ENCODE measurements at regions not wholly inside any gene's neighbourhood (a gene's known extent, or its start where the extent isn't known, plus 50 kb on each side); places are given as distances from the start of the nearest gene placed in this dataset.
A peak's percentile ranks its signal among the peaks of the same experiment; 100 is the strongest.

DNA sequence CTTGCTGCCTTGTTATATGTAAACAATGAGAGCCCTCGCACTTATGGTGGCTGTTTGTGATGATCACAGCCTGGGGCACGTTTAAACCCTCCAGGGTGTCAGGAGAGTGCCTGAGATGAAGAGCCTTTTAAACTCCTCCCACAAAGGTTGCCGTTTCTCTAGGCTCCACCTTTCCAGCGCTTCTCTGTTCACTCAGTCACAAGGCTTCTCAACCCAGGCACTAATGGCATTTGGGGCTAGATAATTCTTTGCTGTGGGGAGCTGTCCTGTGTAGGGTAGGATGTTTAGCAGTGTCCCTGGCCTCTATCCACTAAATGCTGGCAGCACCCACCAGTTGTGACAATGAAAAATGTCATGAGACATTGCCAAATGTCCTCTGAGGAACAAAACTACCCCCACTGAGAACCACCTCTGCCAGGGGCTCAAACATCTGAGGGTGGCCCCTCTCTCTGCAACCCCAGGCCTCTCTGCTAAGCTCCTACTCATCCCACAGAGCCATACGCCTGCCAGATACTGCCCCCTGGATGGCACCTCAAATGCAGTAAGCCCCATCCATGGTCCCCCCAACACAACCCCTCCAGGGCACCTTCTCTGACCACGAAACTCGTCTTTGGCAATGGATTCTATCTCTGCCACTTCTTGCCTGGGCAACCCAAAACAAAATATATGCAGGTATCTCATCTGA lies 144.3 kb upstream of the ZMIZ1 start:
- H3K27me3 Mint-ChIP-seq, result peaks cover 18 to 57% (median 54%) of the 10 kb centered on the region in 3 donors
- no peaks in the 10 kb centered on the region for H3K36me3 Mint-ChIP-seq
- ATAC-seq (ENCODE audit: low read depth in 2 of 2) (no peak), DNase-seq (no peak)
- H3K4me1 Mint-ChIP-seq, result no peaks in the 10 kb centered on the region
- H3K9me3 Mint-ChIP-seq, result no peaks in the 10 kb centered on the region
- H3K27ac Mint-ChIP-seq, result no peak overlapping the region
- H3K4me3 Mint-ChIP-seq, result no peak overlapping the region

GRCh38 chr10:78925275-78925674 lies 143.5 kb upstream of the ZMIZ1 start:
- ATAC-seq (ENCODE audit: low read depth in 2 of 2) (no peak), DNase-seq (no peak)
- Mint-ChIP-seq H3K9me3 (no peaks in the 10 kb centered on the region), H3K36me3 (no peaks in the 10 kb centered on the region), H3K27me3 (peaks cover 13 to 52% (median 45%) of the 10 kb centered on the region in 3 donors), H3K4me3 (no peak overlapping the region), H3K27ac (no peak overlapping the region), H3K4me1 (no peaks in the 10 kb centered on the region)

DNA sequence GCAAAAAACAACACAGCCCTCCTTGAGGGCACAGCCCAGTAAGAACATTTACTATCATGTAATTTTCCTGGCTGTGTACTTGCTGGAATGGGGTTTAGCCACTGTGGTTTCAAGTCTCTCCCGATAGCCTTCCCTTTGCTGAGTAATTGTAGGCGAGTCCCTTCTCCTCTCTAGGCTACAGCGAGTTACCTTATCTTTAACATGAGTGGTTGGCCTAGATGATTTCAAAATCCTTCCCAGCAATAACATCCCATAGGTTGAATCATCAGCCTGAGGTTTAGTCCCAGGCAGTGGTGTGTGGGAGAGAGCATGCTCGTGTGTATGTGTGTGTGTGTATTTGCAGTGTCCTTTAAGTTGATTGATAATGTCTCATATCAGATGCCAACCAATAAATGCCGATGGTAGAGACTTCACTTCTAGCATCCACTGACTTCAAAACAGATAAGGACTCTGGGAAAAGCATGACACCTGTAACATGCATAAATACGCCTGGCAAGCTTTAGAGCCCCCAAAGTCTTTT lies 142.9 kb upstream of the ZMIZ1 start:
- no peaks in the 10 kb centered on the region for H3K9me3 Mint-ChIP-seq
- H3K4me1 Mint-ChIP-seq, result no peaks in the 10 kb centered on the region
- H3K36me3 Mint-ChIP-seq, result no peaks in the 10 kb centered on the region
- H3K27ac Mint-ChIP-seq, result no peak overlapping the region
- no peak for ATAC-seq (ENCODE audit: low read depth in 2 of 2)
- H3K4me3 Mint-ChIP-seq, result no peak overlapping the region
- DNase-seq, result no peak
- peaks cover 13 to 52% (median 46%) of the 10 kb centered on the region in 3 donors for H3K27me3 Mint-ChIP-seq

DNA sequence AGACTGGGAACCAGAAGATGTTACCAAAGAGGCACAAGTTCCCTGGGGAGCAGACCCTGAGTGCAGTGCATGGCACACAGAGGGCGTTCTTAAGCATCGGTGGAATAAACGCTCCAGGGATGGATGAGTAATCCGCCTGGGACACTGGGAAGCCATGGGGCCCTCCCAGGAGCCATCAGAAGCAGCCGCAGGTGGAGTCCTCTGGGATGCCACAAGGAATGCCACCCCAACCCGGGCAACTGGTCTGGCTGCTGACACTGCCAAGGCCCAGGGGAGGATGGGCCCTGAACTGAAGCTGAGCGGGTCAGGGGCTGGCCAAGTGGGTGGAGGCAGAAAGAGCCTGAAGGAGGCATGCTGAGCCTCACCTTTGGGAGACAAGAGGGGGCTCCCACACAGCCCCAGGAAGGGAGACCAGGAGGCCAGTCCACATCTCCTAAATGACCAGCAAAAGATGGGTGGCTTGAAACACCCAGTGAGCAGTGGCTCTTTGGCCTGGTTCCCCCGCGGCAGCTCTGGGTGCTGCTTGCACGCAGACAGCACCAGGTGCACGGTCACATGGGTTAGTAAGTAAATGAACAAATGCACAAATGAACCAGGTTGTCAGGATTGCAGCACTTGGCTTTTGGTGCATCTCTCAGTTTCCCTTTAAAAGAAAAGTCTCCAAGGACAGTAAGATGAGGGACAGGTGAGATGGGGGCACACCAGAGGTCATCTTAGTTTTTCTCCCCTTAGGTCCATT lies 141.3 kb upstream of the ZMIZ1 start:
- DNase-seq (no peak), ATAC-seq (ENCODE audit: low read depth in 2 of 2) (no peak)
- Mint-ChIP-seq H3K27me3 (peaks cover 9 to 51% (median 41%) of the 10 kb centered on the region in 3 donors), H3K36me3 (no peaks in the 10 kb centered on the region), H3K4me1 (no peaks in the 10 kb centered on the region), H3K9me3 (no peaks in the 10 kb centered on the region), H3K27ac (no peak overlapping the region), H3K4me3 (no peak overlapping the region)

DNA sequence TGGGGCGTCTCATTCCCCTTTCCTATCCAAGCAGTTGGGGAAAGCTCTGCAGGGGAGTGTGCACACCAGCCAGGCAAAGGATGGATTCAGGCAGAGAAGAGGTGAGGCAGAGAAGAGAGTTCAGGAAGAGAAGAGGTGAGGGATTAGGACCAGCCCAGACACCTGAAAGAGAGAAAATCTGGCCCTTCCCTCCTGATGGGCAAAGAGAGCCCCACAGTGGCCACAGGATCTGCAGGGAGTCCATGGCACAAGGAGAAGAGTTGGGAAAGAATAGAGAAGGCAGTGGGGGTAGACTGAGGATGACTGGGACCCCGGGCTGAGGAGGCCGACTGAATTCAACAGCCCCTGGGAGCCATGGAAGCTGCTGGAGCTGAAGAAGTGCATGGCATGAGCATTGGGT lies 140.4 kb upstream of the ZMIZ1 start:
- Mint-ChIP-seq H3K4me1 (no peaks in the 10 kb centered on the region), H3K9me3 (no peaks in the 10 kb centered on the region), H3K27ac (peak overlapping the region in 1 of 6 donors; percentile 63), H3K27me3 (peaks cover 13 to 48% (median 36%) of the 10 kb centered on the region in 3 donors), H3K36me3 (no peaks in the 10 kb centered on the region), H3K4me3 (peak overlapping the region in 1 of 8 donors; percentile 64)
- ATAC-seq (ENCODE audit: low read depth in 2 of 2), result no peak
- DNase-seq, result no peak

DNA sequence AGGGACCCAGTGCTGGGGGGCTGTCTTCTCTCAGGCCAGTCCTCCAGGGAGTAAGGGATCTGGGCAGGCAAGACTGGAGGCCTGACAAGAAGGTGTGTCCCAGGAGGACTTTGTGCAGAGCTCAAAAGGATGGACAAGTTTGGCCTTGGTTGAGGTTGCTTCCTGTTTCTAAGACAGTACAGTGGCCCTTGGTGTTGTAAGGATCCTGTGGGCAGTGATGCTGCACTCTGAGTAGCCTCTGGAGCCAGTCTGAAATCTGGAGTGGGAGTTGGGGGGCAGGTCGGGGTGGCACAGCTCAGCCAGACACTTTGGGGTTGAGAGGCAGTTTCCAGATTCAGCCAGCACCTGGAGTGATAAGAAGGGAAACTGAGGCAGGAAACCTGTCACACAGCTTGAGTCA lies 139.2 kb upstream of the ZMIZ1 start:
- DNase-seq, result no peak
- Mint-ChIP-seq H3K4me3 (peak overlapping the region in 1 of 8 donors; percentile 30), H3K4me1 (no peaks in the 10 kb centered on the region), H3K9me3 (no peaks in the 10 kb centered on the region), H3K27ac (no peak overlapping the region), H3K27me3 (peaks cover 18 to 45% (median 29%) of the 10 kb centered on the region in 3 donors), H3K36me3 (no peaks in the 10 kb centered on the region)
- ATAC-seq (ENCODE audit: low read depth in 2 of 2), result no peak

DNA sequence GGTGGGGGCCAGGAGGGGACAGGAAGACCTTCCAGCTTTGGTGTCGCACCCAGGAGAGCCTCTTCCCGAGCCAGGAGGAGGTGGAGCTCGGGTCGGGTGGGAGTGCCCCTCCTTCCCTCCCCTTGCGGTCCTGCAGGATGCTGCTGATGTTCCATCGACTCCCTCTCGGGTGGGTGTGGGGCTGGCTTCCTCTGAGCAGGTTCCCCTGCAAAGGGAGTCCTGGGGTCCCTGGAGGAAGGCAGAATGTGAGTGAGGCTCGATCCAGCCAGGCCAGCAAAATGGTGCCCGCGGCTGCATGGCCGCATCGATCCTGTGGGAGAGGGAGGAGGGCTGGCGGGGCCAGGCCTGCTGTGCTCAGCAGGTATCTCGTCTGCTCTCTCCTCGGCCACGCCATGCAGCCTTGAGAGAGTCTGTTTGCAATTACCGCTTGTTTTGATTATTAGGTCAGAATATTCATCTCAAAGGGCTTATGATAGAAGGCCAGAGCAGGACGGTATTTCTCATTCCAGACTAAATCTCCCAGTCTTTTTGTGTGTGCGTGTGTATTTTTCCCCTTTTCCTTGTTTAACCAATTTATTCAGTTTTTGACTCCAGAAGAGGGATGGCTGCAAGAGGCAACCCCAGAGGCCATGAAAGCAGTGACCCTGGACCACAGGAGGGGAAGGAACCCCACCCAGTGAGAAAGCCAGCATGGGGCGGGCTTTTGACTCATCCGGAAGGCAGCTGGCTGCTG lies 137.3 kb upstream of the ZMIZ1 start:
- no peak for ATAC-seq (ENCODE audit: low read depth in 2 of 2)
- DNase-seq, result no peak
- H3K4me1 Mint-ChIP-seq, result no peaks in the 10 kb centered on the region
- no peak overlapping the region for H3K4me3 Mint-ChIP-seq
- no peaks in the 10 kb centered on the region for H3K36me3 Mint-ChIP-seq
- peaks cover 18 to 58% (median 28%) of the 10 kb centered on the region in 3 donors for H3K27me3 Mint-ChIP-seq
- H3K27ac Mint-ChIP-seq, result no peak overlapping the region
- H3K9me3 Mint-ChIP-seq, result no peaks in the 10 kb centered on the region

- ATAC-seq (ENCODE audit: low read depth in 2 of 2) (no peak), DNase-seq (no peak)
- Mint-ChIP-seq H3K4me3 (no peak overlapping the region), H3K4me1 (peaks cover 0 to 2% (median 0%) of the 10 kb centered on the region in 3 donors), H3K27ac (no peak overlapping the region), H3K9me3 (no peaks in the 10 kb centered on the region), H3K36me3 (no peaks in the 10 kb centered on the region), H3K27me3 (peaks cover 15 to 54% (median 31%) of the 10 kb centered on the region in 3 donors)
Measured at GRCh38 chr10:78932054-78932386, 136.7 kb upstream of the ZMIZ1 start.

DNA sequence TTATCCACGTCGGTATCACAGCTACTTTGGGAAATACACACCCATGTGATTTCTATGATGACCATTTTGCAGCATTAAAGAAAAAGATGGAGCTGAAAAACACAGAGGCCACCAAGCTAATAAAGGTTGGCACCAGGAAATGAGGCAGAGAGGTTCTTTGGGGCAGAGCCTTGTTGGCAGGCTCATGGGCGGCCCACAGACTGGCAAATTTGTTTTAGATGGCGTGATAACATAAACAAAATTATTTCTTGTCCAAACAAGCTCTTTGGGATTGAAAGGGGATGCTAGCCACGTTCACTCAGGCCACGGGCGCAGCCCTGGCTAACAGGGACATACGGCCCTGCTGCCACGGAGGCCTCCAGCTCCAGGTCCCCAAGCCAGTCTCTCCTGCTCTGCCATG lies 135.9 kb upstream of the ZMIZ1 start:
- H3K4me3 Mint-ChIP-seq, result no peak overlapping the region
- H3K4me1 Mint-ChIP-seq, result peaks cover 0 to 6% (median 2%) of the 10 kb centered on the region in 3 donors
- H3K9me3 Mint-ChIP-seq, result no peaks in the 10 kb centered on the region
- peaks cover 14 to 51% (median 37%) of the 10 kb centered on the region in 3 donors for H3K27me3 Mint-ChIP-seq
- no peak for DNase-seq
- no peak for ATAC-seq (ENCODE audit: low read depth in 2 of 2)
- H3K36me3 Mint-ChIP-seq, result no peaks in the 10 kb centered on the region
- no peak overlapping the region for H3K27ac Mint-ChIP-seq

GRCh38 chr10:78933828-78934531 lies 134.8 kb upstream of the ZMIZ1 start:
- peaks cover 17 to 50% (median 35%) of the 10 kb centered on the region in 3 donors for H3K27me3 Mint-ChIP-seq
- H3K4me1 Mint-ChIP-seq, result peaks cover 0 to 6% (median 2%) of the 10 kb centered on the region in 3 donors
- DNase-seq (no peak), ATAC-seq (ENCODE audit: low read depth in 2 of 2) (no peak)
- H3K36me3 Mint-ChIP-seq, result no peaks in the 10 kb centered on the region
- H3K9me3 Mint-ChIP-seq, result no peaks in the 10 kb centered on the region
- peak overlapping the region in 1 of 6 donors; percentile 36 for H3K27ac Mint-ChIP-seq
- H3K4me3 Mint-ChIP-seq, result peak overlapping the region in 1 of 8 donors; percentile 66

DNA sequence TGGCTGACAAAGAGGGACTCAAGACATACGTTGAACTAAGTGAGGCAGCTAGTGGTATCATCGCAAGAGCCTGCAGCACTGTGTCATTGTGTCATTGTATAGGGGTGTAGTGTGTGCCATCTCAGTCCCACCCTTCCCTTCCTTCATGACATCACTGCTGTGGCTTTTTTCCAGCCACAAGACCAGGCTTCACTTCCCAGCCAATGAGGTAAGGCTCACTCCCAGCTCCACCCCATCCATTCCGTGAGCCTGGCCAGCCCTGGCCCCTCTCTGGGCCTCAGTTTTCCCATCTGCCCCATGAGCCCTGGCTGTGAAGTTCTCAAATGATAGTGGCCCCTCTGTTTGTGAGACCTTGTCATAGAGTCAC lies 134.3 kb upstream of the ZMIZ1 start:
- DNase-seq, result no peak
- Mint-ChIP-seq H3K36me3 (no peaks in the 10 kb centered on the region), H3K4me3 (no peak overlapping the region), H3K4me1 (peaks cover 0 to 6% (median 2%) of the 10 kb centered on the region in 3 donors), H3K27ac (no peak overlapping the region), H3K27me3 (peaks cover 17 to 50% (median 35%) of the 10 kb centered on the region in 3 donors), H3K9me3 (no peaks in the 10 kb centered on the region)
- ATAC-seq (ENCODE audit: low read depth in 2 of 2), result no peak

GRCh38 chr10:78934994-78935602 lies 133.7 kb upstream of the ZMIZ1 start:
- DNase-seq (no peak), ATAC-seq (ENCODE audit: low read depth in 2 of 2) (no peak)
- Mint-ChIP-seq H3K4me3 (no peak overlapping the region), H3K27ac (no peak overlapping the region), H3K27me3 (peaks cover 17 to 49% (median 35%) of the 10 kb centered on the region in 3 donors), H3K36me3 (no peaks in the 10 kb centered on the region), H3K4me1 (peaks cover 0 to 6% (median 2%) of the 10 kb centered on the region in 3 donors), H3K9me3 (no peaks in the 10 kb centered on the region)

Measured in naive B cell (primary cell).